Fibroblast of lung (primary cell): ENCODE measurements at regions not wholly inside any gene's neighbourhood (a gene's known extent, or its start where the extent isn't known, plus 50 kb on each side); places are given as distances from the start of the nearest gene placed in this dataset.
A peak's percentile ranks its signal among the peaks of the same experiment; 100 is the strongest.

Experiments
- DNase-seq, 2 donors: peaks; one replicate each; pipeline versions ENCODE4 v3.0.0 to v3.0.0-alpha.2; 2010; ENCODE audit warnings: low read depth in 2 of 2
- H2AFZ ChIP-seq: 2 replicates; pipeline ENCODE4 v1.5.1; 2012; ENCODE audit warnings: low read length, control low read depth, inconsistent platforms
- H3K27ac ChIP-seq: 2 replicates; pipeline ENCODE4 v1.5.1; 2011; ENCODE audit warnings: low read length, control low read depth; ENCODE audit not compliant: insufficient read depth
- H3K27me3 ChIP-seq: 2 replicates; pipeline ENCODE4 v1.5.1; 2011; ENCODE audit warnings: mild to moderate bottlenecking, low read length; ENCODE audit not compliant: control insufficient read depth, insufficient read depth
- H3K36me3 ChIP-seq: 2 replicates; pipeline ENCODE4 v1.5.1; 2011; ENCODE audit warnings: low read length; ENCODE audit not compliant: control insufficient read depth, insufficient read depth
- H3K4me1 ChIP-seq: 2 replicates; pipeline ENCODE4 v1.5.1; 2011; ENCODE audit warnings: low read length; ENCODE audit not compliant: control insufficient read depth, insufficient read depth; ENCODE audit errors: extremely low read depth
- H3K4me2 ChIP-seq: 2 replicates; pipeline ENCODE4 v1.5.1; 2011; ENCODE audit warnings: low read length, control low read depth; ENCODE audit not compliant: insufficient read depth; ENCODE audit errors: extremely low read depth
- H3K4me3 ChIP-seq, 4 experiments: fragments of 200-600 bp in 1 of 4; sonication (generic) in 1 of 4; replicated peaks in 1 of 4; 2 replicates each; pipeline ENCODE4 v1.5.1; 2011 to 2016; ENCODE audit warnings: low read length in 4 of 4, low read depth in 3 of 4, mild to moderate bottlenecking in 3 of 4, control low read depth in 2 of 4, inconsistent platforms in 1 of 4, mixed read lengths in 1 of 4; ENCODE audit not compliant: insufficient read depth in 1 of 4; ENCODE audit errors: control extremely low read depth in 1 of 4
- H3K79me2 ChIP-seq: 2 replicates; pipeline ENCODE4 v1.5.1; 2012; ENCODE audit warnings: mild to moderate bottlenecking, low read length, inconsistent platforms; ENCODE audit not compliant: control insufficient read depth, insufficient read depth
- H3K9ac ChIP-seq: 2 replicates; pipeline ENCODE4 v1.5.1; 2011; ENCODE audit warnings: mild to moderate bottlenecking, low read length, control low read depth; ENCODE audit not compliant: insufficient read depth
- H3K9me3 ChIP-seq: 2 replicates; pipeline ENCODE4 v1.5.1; 2012; ENCODE audit warnings: low read depth, low read length; ENCODE audit not compliant: control insufficient read depth, insufficient read depth
- H4K20me1 ChIP-seq: 2 replicates; pipeline ENCODE4 v1.5.1; 2011; ENCODE audit warnings: low read length; ENCODE audit not compliant: control insufficient read depth, insufficient read depth; ENCODE audit errors: extremely low read depth
- EZH2 ChIP-seq: IDR thresholded peaks from 2 replicates; pipeline ENCODE4 v1.5.1; 2012; ENCODE audit warnings: low read length, control low read depth, mild to moderate bottlenecking; ENCODE audit errors: missing control alignments
- TF ChIP-seq, protein P1 (sequence below), 2 donors: IDR thresholded peaks in 1 of 2; conservative IDR thresholded peaks in 1 of 2; 1 replicate in 1 of 2; 2 replicates in 1 of 2; pipeline ENCODE4 v1.5.1; 2011 to 2012; ENCODE audit warnings: low read length in 2 of 2, control low read depth in 1 of 2, inconsistent platforms in 1 of 2, low read depth in 1 of 2, mild to moderate bottlenecking in 1 of 2

DNA sequence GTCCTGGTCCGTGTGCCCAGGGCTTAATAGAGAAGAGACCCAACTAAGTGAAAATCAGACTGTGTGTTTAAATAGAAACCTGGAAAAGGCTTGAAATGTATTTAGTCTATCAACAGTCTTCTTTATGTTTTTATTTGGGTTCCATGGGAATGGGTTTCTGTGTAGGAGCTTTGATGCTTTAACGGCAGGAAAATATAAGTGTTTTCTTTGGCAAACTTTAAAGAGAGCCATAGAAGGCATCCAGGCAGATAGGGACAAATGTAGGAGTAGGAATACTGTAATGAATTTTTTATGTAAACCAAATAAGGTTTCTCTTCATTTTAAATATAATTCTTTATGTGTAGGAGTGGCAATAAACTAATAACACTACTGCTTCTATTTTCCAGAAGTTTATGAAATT, 989.0 kb downstream of the GATA3 start:
- no peaks in the 10 kb centered on the region for H3K27me3 ChIP-seq
- H3K4me1 ChIP-seq, result no peaks in the 10 kb centered on the region
- H3K4me3 ChIP-seq, result no peak overlapping the region
- no peak overlapping the region for H3K9ac ChIP-seq
- no peak for TF ChIP-seq EZH2
- TF ChIP-seq, protein P1, sequence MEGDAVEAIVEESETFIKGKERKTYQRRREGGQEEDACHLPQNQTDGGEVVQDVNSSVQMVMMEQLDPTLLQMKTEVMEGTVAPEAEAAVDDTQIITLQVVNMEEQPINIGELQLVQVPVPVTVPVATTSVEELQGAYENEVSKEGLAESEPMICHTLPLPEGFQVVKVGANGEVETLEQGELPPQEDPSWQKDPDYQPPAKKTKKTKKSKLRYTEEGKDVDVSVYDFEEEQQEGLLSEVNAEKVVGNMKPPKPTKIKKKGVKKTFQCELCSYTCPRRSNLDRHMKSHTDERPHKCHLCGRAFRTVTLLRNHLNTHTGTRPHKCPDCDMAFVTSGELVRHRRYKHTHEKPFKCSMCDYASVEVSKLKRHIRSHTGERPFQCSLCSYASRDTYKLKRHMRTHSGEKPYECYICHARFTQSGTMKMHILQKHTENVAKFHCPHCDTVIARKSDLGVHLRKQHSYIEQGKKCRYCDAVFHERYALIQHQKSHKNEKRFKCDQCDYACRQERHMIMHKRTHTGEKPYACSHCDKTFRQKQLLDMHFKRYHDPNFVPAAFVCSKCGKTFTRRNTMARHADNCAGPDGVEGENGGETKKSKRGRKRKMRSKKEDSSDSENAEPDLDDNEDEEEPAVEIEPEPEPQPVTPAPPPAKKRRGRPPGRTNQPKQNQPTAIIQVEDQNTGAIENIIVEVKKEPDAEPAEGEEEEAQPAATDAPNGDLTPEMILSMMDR (conservative IDR thresholded peaks at IDR 0.05 in 1 of 2, IDR thresholded peaks at IDR 0.05 in 1 of 2; ENCODE audit: low read depth in 1 of 2, low read length in 2 of 2), result no peak
- no peaks in the 10 kb centered on the region for H3K9me3 ChIP-seq
- H3K36me3 ChIP-seq, result no peaks in the 10 kb centered on the region
- no peak overlapping the region for H2AFZ ChIP-seq
- no peak for DNase-seq
- H3K27ac ChIP-seq, result no peak overlapping the region
- H3K79me2 ChIP-seq, result no peaks in the 10 kb centered on the region
- H3K4me2 ChIP-seq, result no peak overlapping the region
- H4K20me1 ChIP-seq, result no peaks in the 10 kb centered on the region

- Histone ChIP-seq H3K27me3 (no peaks in the 10 kb centered on the region), H3K9ac (no peak overlapping the region), H3K9me3 (no peaks in the 10 kb centered on the region), H2AFZ (no peak overlapping the region), H4K20me1 (no peaks in the 10 kb centered on the region), H3K36me3 (no peaks in the 10 kb centered on the region), H3K4me2 (no peak overlapping the region), H3K4me1 (no peaks in the 10 kb centered on the region), H3K4me3 (no peak overlapping the region), H3K79me2 (no peaks in the 10 kb centered on the region), H3K27ac (no peak overlapping the region)
- TF ChIP-seq, protein P1 (conservative IDR thresholded peaks at IDR 0.05 in 1 of 2, IDR thresholded peaks at IDR 0.05 in 1 of 2; ENCODE audit: low read depth in 1 of 2, low read length in 2 of 2), result no peak
- no peak for TF ChIP-seq EZH2
- peak in 1 of 2 donors; percentile 3 for DNase-seq
Measured at GRCh38 chr10:9045311-9045710, 990.8 kb downstream of the GATA3 start.

DNA sequence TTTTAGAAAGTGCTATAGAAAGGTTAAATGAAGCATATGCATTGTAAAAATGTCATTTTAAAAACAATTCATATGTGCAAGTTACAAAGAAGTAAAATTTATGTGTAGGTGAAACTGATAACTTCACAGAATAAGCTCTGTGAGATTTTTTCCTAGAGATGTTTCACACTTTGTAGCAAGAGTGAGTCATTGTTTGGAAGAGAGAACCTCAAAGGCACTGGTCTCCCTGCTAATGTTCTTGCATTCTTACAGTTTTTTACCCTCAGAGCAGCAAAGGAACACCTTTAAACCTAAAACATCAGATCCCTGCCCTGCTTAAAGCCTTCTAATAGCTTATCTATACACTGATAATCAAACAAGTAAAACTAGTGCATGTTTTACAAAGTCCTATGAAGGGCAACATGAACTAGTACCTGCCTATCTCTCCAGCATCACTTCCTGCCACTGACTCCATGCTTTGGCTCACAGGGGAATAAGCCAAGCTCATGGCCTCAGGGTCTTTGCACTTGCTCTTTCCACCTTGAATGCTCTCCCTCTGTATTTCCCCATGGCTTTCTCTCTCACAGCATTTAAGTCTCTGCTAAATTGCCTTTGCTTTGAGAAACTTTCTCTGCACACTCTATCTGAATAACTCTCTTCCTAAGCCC, 997.0 kb downstream of the GATA3 start:
- Histone ChIP-seq H3K27ac (no peak overlapping the region), H3K9me3 (no peaks in the 10 kb centered on the region), H3K27me3 (no peaks in the 10 kb centered on the region), H3K9ac (no peak overlapping the region), H3K79me2 (no peaks in the 10 kb centered on the region), H3K4me3 (no peak overlapping the region), H3K4me2 (no peak overlapping the region), H2AFZ (no peak overlapping the region), H4K20me1 (no peaks in the 10 kb centered on the region), H3K4me1 (no peaks in the 10 kb centered on the region), H3K36me3 (no peaks in the 10 kb centered on the region)
- TF ChIP-seq EZH2, result no peak
- TF ChIP-seq, protein P1 (conservative IDR thresholded peaks at IDR 0.05 in 1 of 2, IDR thresholded peaks at IDR 0.05 in 1 of 2; ENCODE audit: low read depth in 1 of 2, low read length in 2 of 2), result no peak
- peak in 1 of 2 donors; percentile 11 for DNase-seq
